ENCODE measurements at regions not wholly inside any gene's neighbourhood (a gene's known extent, or its start where the extent isn't known, plus 50 kb on each side); places are given as distances from the start of the nearest gene placed in this dataset.

- no peak for TF ChIP-seq CTCF (IDR thresholded peaks at IDR 0.05; ENCODE audit: extremely low read depth in 1 of 2, insufficient read depth in 1 of 2, low read depth in 1 of 2, low read length in 2 of 2)
- TF ChIP-seq POLR2AphosphoS5 (IDR thresholded peaks at IDR 0.05; ENCODE audit: insufficient read depth, low read depth, low read length): no peak
- no peak for TF ChIP-seq POLR2A (IDR thresholded peaks at IDR 0.05; ENCODE audit: low read depth, low read length)
- no peak for TF ChIP-seq EZH2 (IDR thresholded peaks at IDR 0.05; ENCODE audit: borderline replicate concordance, low read depth, low read length, severe bottlenecking)
Observed at GRCh38 chr10:3319811-3320226, 147.2 kb upstream of the PITRM1 start.
